Neuronal stem cell (in vitro differentiated cells): ENCODE measurements at regions not wholly inside any gene's neighbourhood (a gene's known extent, or its start where the extent isn't known, plus 50 kb on each side); places are given as distances from the start of the nearest gene placed in this dataset.

Experiments
- DNase-seq: peaks from one replicate; pipeline ENCODE4 v3.0.0-alpha.2; 2013; ENCODE audit warnings: low spot score
- H2AFZ ChIP-seq: one replicate; pipeline ENCODE4 v1.6.1; 2013; ENCODE audit warnings: mild to moderate bottlenecking, low read length, inconsistent platforms
- H2AK5ac ChIP-seq: 2 replicates; pipeline ENCODE4 v1.6.1; 2013; ENCODE audit warnings: low read depth, mild to moderate bottlenecking, inconsistent platforms, low read length, moderate library complexity, mixed read lengths
- H2BK120ac ChIP-seq: 2 replicates; pipeline ENCODE4 v1.6.1; 2013; ENCODE audit warnings: low read depth, mild to moderate bottlenecking, inconsistent platforms, low read length, moderate library complexity, mixed read lengths
- H2BK12ac ChIP-seq: one replicate; pipeline ENCODE4 v1.6.1; 2013; ENCODE audit warnings: low read length, inconsistent platforms
- H2BK15ac ChIP-seq: 2 replicates; pipeline ENCODE4 v1.6.1; 2013; ENCODE audit warnings: mild to moderate bottlenecking, low read length, inconsistent platforms, mixed read lengths
- H2BK5ac ChIP-seq: one replicate; pipeline ENCODE4 v1.6.1; 2013; ENCODE audit warnings: inconsistent platforms, mild to moderate bottlenecking, low read length, moderate library complexity
- H3K14ac ChIP-seq: one replicate; pipeline ENCODE4 v1.6.1; 2013; ENCODE audit warnings: low read length, inconsistent platforms
- H3K18ac ChIP-seq: 2 replicates; pipeline ENCODE4 v1.6.1; 2013; ENCODE audit warnings: low read length, inconsistent platforms
- H3K23ac ChIP-seq: 2 replicates; pipeline ENCODE4 v1.6.1; 2013; ENCODE audit warnings: low read depth, mild to moderate bottlenecking, mixed read lengths, low read length, inconsistent platforms; ENCODE audit not compliant: poor library complexity
- H3K27ac ChIP-seq: replicated peaks from 3 replicates; pipeline ENCODE4 v1.5.1; 2013; ENCODE audit warnings: low read length, inconsistent platforms
- H3K27me3 ChIP-seq, 3 experiments: 2 replicates each; pipeline ENCODE4 v1.6.1; 2013; ENCODE audit warnings: low read length in 3 of 3, mild to moderate bottlenecking in 2 of 3, inconsistent platforms in 1 of 3, low read depth in 1 of 3, mixed read lengths in 1 of 3, moderate library complexity in 1 of 3; ENCODE audit not compliant: control insufficient read depth in 3 of 3, insufficient read depth in 3 of 3
- H3K36me3 ChIP-seq, 2 donors: replicated peaks in 1 of 2; 2 replicates each; pipeline ENCODE4 v1.6.1; 2013; ENCODE audit warnings: low read length in 2 of 2; ENCODE audit not compliant: control insufficient read depth in 2 of 2, insufficient read depth in 2 of 2
- H3K4ac ChIP-seq: 2 replicates; pipeline ENCODE4 v1.6.1; 2013; ENCODE audit warnings: inconsistent platforms, mild to moderate bottlenecking, low read length, moderate library complexity
- H3K4me1 ChIP-seq, 2 donors: 1 replicate in 1 of 2; 2 replicates in 1 of 2; pipeline ENCODE4 v1.6.1; 2013; ENCODE audit warnings: low read length in 2 of 2, low read depth in 1 of 2; ENCODE audit not compliant: control insufficient read depth in 2 of 2, insufficient read depth in 1 of 2
- H3K4me2 ChIP-seq: one replicate; pipeline ENCODE4 v1.6.1; 2013; ENCODE audit warnings: mild to moderate bottlenecking, low read length, inconsistent platforms; ENCODE audit not compliant: insufficient read depth, poor library complexity, severe bottlenecking
- H3K4me3 ChIP-seq, 2 donors: 2 replicates each; pipeline ENCODE4 v1.5.1; 2013; ENCODE audit warnings: low read length in 2 of 2, mild to moderate bottlenecking in 2 of 2, inconsistent platforms in 1 of 2, moderate library complexity in 1 of 2
- H3K79me1 ChIP-seq: one replicate; pipeline ENCODE4 v1.6.1; 2013; ENCODE audit warnings: low read depth, mild to moderate bottlenecking, inconsistent platforms, low read length, moderate library complexity
- H3K9ac ChIP-seq: one replicate; pipeline ENCODE4 v1.6.1; 2013; ENCODE audit warnings: mild to moderate bottlenecking, low read depth, low read length, inconsistent platforms; ENCODE audit not compliant: poor library complexity
- H3K9me3 ChIP-seq, 2 donors: replicated peaks in 1 of 2; 2 replicates each; pipeline versions ENCODE3 to v1.6.1; 2013; ENCODE audit warnings: low read length in 2 of 2, mild to moderate bottlenecking in 2 of 2, inconsistent platforms in 1 of 2, low read depth in 1 of 2, mixed read lengths in 1 of 2, moderate library complexity in 1 of 2; ENCODE audit not compliant: control insufficient read depth in 2 of 2, insufficient read depth in 1 of 2
- H4K8ac ChIP-seq: one replicate; pipeline ENCODE4 v1.6.1; 2013; ENCODE audit warnings: low read depth, mild to moderate bottlenecking, inconsistent platforms, low read length, moderate library complexity
- H4K91ac ChIP-seq: one replicate; pipeline ENCODE4 v1.6.1; 2013; ENCODE audit warnings: low read length, low read depth, mild to moderate bottlenecking, inconsistent platforms; ENCODE audit not compliant: poor library complexity
- WGBS, 2 donors: extraction: QIAGEN DNeasy Blood & Tissue Kit; methylation state at CpG; one replicate each; pipeline ENCODE4 v1.1.7; 2013; ENCODE audit warnings: missing lambda C conversion rate in 2 of 2, mixed read lengths in 1 of 2; ENCODE audit not compliant: insufficient read length in 2 of 2, insufficient replicate concordance in 1 of 2; ENCODE audit errors: extremely low coverage in 2 of 2; 5-methylcytosine and 5-hydroxymethylcytosine counted together

DNA sequence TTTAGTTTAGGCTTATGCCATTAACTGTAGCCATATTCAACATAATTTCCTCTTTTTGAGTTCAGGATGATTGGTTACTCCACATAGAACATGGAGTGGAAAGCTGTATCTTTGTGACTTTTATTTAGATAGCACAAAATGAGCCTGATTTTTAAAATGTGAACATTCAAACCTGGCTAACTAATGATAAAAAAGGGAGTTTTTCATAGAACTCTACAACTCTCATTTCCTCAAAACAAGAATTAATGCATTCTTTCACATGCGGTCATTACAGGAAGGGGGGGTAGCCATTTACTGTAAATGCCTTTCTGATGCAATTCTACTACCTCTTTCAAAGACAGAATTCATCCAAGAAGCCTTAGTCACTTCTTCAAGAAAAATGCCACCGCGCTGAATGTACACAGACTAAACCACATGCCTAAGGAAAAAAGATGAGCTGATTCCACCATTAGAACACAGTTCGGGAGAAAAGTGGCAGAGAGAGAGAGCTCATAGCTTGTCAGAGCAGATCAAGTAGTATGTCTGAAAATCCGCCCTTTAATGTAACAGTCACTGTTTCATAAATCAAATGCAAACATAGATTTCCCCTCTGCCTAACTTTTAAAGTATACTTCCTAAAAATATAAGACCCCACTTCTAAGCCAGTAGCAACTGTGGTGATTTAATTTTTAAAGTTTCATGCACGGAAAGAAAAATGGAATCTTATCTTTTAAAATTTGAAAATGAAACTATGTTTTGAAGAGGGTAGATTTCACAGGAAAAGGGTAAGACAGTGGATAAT, 226.4 kb upstream of the KLF14 start:
- WGBS, 2 donors: no CpG with 5 or more reads among the region's 6 CpGs
- H4K8ac ChIP-seq: no peak overlapping the region
- no peak overlapping the region for H3K14ac ChIP-seq
- H3K4me2 ChIP-seq: no peak overlapping the region
- H3K79me1 ChIP-seq: no peaks in the 10 kb centered on the region
- no peak for DNase-seq
- H3K36me3 ChIP-seq: no peaks in the 10 kb centered on the region
- no peak overlapping the region for H4K91ac ChIP-seq
- H3K27ac ChIP-seq: no peak overlapping the region
- no peaks in the 10 kb centered on the region for H3K27me3 ChIP-seq
- H3K9ac ChIP-seq: no peak overlapping the region
- no peak overlapping the region for H3K4me3 ChIP-seq
- H2AFZ ChIP-seq: no peak overlapping the region
- no peak overlapping the region for H3K18ac ChIP-seq
- no peak overlapping the region for H3K4ac ChIP-seq
- H3K23ac ChIP-seq: no peak overlapping the region
- no peak overlapping the region for H2BK120ac ChIP-seq
- peaks cover 0 to 4% of the 10 kb centered on the region in 2 donors for H3K4me1 ChIP-seq
- peaks cover 0 to 11% of the 10 kb centered on the region in 2 donors for H3K9me3 ChIP-seq
- no peak overlapping the region for H2BK5ac ChIP-seq
- H2BK12ac ChIP-seq: no peak overlapping the region
- no peak overlapping the region for H2BK15ac ChIP-seq
- no peak overlapping the region for H2AK5ac ChIP-seq

DNA sequence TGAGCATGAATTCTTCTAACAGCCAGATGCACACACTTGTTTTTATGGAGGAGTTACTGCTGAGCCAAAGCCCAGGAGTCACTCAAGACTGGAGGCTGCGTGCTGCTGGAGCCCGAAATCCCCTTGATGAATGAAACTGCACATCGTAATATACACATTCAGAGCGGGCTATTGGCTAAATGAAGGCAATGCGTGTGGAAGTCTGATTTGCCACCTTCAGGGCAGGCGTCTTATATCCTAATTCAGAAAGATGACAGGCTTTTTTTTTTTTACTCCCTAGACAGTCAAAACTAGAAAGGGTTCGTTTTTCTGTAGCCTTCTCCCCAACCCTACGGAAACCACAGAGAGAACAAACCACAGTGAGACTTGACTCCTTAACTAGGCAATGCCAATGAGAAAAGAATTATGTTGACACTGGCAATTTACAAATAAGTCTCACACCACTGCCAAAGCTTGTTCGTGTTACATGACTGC, 227.2 kb upstream of the KLF14 start:
- Histone ChIP-seq H2BK120ac (no peak overlapping the region), H3K4me2 (no peak overlapping the region), H3K79me1 (no peaks in the 10 kb centered on the region), H3K14ac (no peak overlapping the region), H3K9ac (no peak overlapping the region), H3K27me3 (no peaks in the 10 kb centered on the region), H3K23ac (no peak overlapping the region), H3K4me1 (no peaks in the 10 kb centered on the region), H3K9me3 (peaks cover 0 to 11% of the 10 kb centered on the region in 2 donors), H3K4me3 (no peak overlapping the region), H2AFZ (no peak overlapping the region), H2BK12ac (no peak overlapping the region), H3K4ac (no peak overlapping the region), H2AK5ac (no peak overlapping the region), H4K91ac (no peak overlapping the region), H3K18ac (no peak overlapping the region), H3K36me3 (no peaks in the 10 kb centered on the region), H2BK5ac (no peak overlapping the region), H3K27ac (no peak overlapping the region), H2BK15ac (no peak overlapping the region), H4K8ac (no peak overlapping the region)
- no CpG with 5 or more reads among the region's 9 CpGs for WGBS, 2 donors
- DNase-seq: no peak

GRCh38 chr7:130962109-130962508, 228.1 kb upstream of the KLF14 start:
- Histone ChIP-seq H3K4me1 (no peaks in the 10 kb centered on the region), H3K4me3 (no peak overlapping the region), H3K14ac (no peak overlapping the region), H2BK12ac (no peak overlapping the region), H3K27me3 (no peaks in the 10 kb centered on the region), H4K8ac (no peak overlapping the region), H2AFZ (no peak overlapping the region), H2BK120ac (no peak overlapping the region), H3K79me1 (no peaks in the 10 kb centered on the region), H3K23ac (no peak overlapping the region), H2BK15ac (no peak overlapping the region), H3K36me3 (no peaks in the 10 kb centered on the region), H3K18ac (no peak overlapping the region), H3K9me3 (peaks cover 0 to 11% of the 10 kb centered on the region in 2 donors), H3K27ac (no peak overlapping the region), H3K4me2 (no peak overlapping the region), H3K4ac (no peak overlapping the region), H2BK5ac (no peak overlapping the region), H2AK5ac (no peak overlapping the region), H4K91ac (no peak overlapping the region), H3K9ac (no peak overlapping the region)
- no peak for DNase-seq
- no CpG with 5 or more reads among the region's 2 CpGs for WGBS, 2 donors

DNA sequence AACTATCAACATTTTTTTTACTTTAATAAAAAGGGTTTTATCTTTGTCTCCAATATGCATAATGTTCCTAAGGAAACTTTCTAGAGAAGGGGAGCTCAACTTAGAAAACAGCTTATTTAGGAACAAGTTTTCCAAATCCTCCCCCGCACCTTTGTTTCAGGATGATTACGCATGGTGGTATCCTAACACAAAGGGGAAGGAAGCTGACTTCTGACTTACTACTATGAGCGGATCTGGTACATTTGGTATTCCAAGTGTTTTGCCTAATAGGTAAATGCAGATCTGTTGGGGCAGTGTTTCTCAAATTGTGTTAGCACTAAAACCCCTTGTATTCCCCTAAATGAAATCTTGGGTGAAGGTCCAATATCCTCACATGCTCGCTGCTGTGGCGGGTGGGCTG, 229.3 kb upstream of the KLF14 start:
- no peak overlapping the region for H3K18ac ChIP-seq
- no peak overlapping the region for H3K4me2 ChIP-seq
- H3K79me1 ChIP-seq: no peaks in the 10 kb centered on the region
- no peak overlapping the region for H2BK120ac ChIP-seq
- H2BK5ac ChIP-seq: no peak overlapping the region
- H3K4me3 ChIP-seq: no peak overlapping the region
- no peak overlapping the region for H4K8ac ChIP-seq
- no peak for DNase-seq
- WGBS, 2 donors: no CpG with 5 or more reads among the region's 5 CpGs
- no peak overlapping the region for H3K9ac ChIP-seq
- H4K91ac ChIP-seq: no peak overlapping the region
- no peak overlapping the region for H2BK12ac ChIP-seq
- H2AFZ ChIP-seq: no peak overlapping the region
- no peak overlapping the region for H3K27ac ChIP-seq
- H2AK5ac ChIP-seq: no peak overlapping the region
- no peak overlapping the region for H2BK15ac ChIP-seq
- H3K9me3 ChIP-seq: peaks cover 0 to 11% of the 10 kb centered on the region in 2 donors
- H3K4ac ChIP-seq: no peak overlapping the region
- no peak overlapping the region for H3K14ac ChIP-seq
- no peaks in the 10 kb centered on the region for H3K36me3 ChIP-seq
- H3K23ac ChIP-seq: no peak overlapping the region
- H3K27me3 ChIP-seq: no peaks in the 10 kb centered on the region
- no peaks in the 10 kb centered on the region for H3K4me1 ChIP-seq
